Caco-2 (cell line): ENCODE measurements at regions not wholly inside any gene's neighbourhood (a gene's known extent, or its start where the extent isn't known, plus 50 kb on each side); places are given as distances from the start of the nearest gene placed in this dataset.

Experiments
- BruUV-seq: library from RNA; stranded (reverse); fragments of 400-500 nt; replicated peaks from 2 replicates; lab custom pipeline; 2021; lab: Mats Ljungman, UMichigan
- CTCF ChIA-PET: fragments of 300-600 bp; sonication (Branson Sonifier 250); formaldehyde crosslinking; loops from one replicate; lab custom pipeline; 2022; ENCODE audit warnings: antibody characterized with exemption; lab: Charles Lee
- POLR2A ChIA-PET: fragments of 300-600 bp; sonication (Branson Sonifier 250); formaldehyde crosslinking; loops from one replicate; lab custom pipeline; 2022; ENCODE audit warnings: antibody characterized with exemption; lab: Charles Lee
- DNase-seq, 2 experiments: peaks; one replicate each; pipeline versions ENCODE4 v3.0.0 to v3.0.0-alpha.2; 2020 to 2022
- H3K27me3 ChIP-seq: replicated peaks from 2 replicates; pipeline ENCODE4 v1.6.0; 2011; ENCODE audit warnings: low read length; ENCODE audit not compliant: control insufficient read depth, insufficient read depth
- H3K36me3 ChIP-seq: 2 replicates; pipeline ENCODE4 v1.5.1; 2011; ENCODE audit warnings: low read length; ENCODE audit not compliant: control insufficient read depth, insufficient read depth
- H3K4me1 ChIP-seq: fragments of 250-450 bp; sonication (Bioruptor Pico); 2 replicates; pipeline ENCODE4 v1.5.1; 2020; ENCODE audit warnings: mild to moderate bottlenecking
- H3K4me3 ChIP-seq: 2 replicates; pipeline ENCODE4 v1.5.1; 2011; ENCODE audit warnings: low read depth, mild to moderate bottlenecking, control low read depth, low read length
- H3K9me3 ChIP-seq: fragments of 250-450 bp; sonication (Bioruptor Pico); 2 replicates; pipeline ENCODE4 v1.5.1; 2020; ENCODE audit warnings: mild to moderate bottlenecking, moderate library complexity
- H3K27ac Mint-ChIP-seq: one replicate; pipeline ENCODE4 v1.8.0; 2022; ENCODE audit warnings: mixed read lengths; ENCODE audit not compliant: unreplicated experiment
- H3K27me3 Mint-ChIP-seq: one replicate; pipeline ENCODE4 v1.8.0; 2022; ENCODE audit warnings: mixed read lengths; ENCODE audit not compliant: insufficient read depth, unreplicated experiment
- H3K36me3 Mint-ChIP-seq: one replicate; pipeline ENCODE4 v1.8.0; 2022; ENCODE audit warnings: mild to moderate bottlenecking, mixed read lengths; ENCODE audit not compliant: insufficient read depth, unreplicated experiment
- H3K4me1 Mint-ChIP-seq: one replicate; pipeline ENCODE4 v1.8.0; 2022; ENCODE audit warnings: low read depth, mixed read lengths; ENCODE audit not compliant: unreplicated experiment
- H3K4me3 Mint-ChIP-seq: one replicate; pipeline ENCODE4 v1.8.0; 2022; ENCODE audit warnings: mild to moderate bottlenecking, moderate library complexity, mixed read lengths; ENCODE audit not compliant: unreplicated experiment
- H3K9me3 Mint-ChIP-seq: one replicate; pipeline ENCODE4 v1.8.0; 2022; ENCODE audit warnings: mixed read lengths; ENCODE audit not compliant: unreplicated experiment
- intact Hi-C: fragments of 100-400 bp; cut with micrococcal nuclease; formaldehyde crosslinking; loops from one replicate; pipeline ENCODE4 v1.10.0; 2022; ENCODE audit not compliant: unreplicated experiment
- TF ChIP-seq, protein P1 (sequence below), 2 experiments: fragments of 200-600 bp in 1 of 2; IDR thresholded peaks; 1 replicate in 1 of 2; 2 replicates in 1 of 2; pipeline versions ENCODE4 v1.5.1 to v1.8.0; 2011 to 2022; ENCODE audit warnings: antibody characterized with exemption in 1 of 2, control low read depth in 1 of 2, inconsistent platforms in 1 of 2, low read depth in 1 of 2, low read length in 1 of 2, mild to moderate bottlenecking in 1 of 2, moderate library complexity in 1 of 2; ENCODE audit not compliant: insufficient read depth in 1 of 2, severe bottlenecking in 1 of 2, unreplicated experiment in 1 of 2

DNA sequence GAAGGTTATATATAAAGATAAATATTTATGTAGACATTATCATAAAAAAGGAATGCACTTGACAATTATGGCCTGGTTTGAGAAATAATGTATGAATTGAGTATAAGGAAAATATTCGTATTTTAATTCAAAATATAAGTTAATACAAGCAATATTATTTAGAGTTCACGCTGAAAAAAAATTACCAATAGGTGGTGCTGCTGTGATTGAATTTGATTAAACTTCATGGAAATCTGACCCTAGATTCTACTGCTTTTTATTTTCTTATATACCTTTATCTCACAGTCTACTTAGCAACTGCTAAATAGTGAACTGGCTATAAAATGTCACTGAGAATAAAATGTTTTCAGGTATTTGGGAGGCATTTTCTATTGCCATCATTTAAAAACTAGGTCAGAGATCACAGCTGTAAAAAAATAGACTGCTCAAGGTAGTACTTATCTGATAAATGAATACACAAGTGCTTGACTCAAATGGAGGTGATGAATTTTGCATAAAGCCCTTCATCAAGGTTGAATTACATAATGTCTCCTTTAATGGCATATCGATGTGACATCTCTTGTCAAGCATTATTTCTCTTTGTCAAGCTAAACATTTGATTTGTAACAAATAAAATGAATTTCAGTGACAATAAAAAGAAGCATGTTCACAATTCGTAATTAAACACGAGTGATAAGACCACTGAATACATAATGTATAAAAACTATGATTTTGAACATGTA is 1638.8 kb upstream of the PCDH7 start:
- Histone ChIP-seq H3K36me3 (no peaks in the 10 kb centered on the region), H3K9me3 (no peaks in the 10 kb centered on the region), H3K4me1 (no peaks in the 10 kb centered on the region), H3K4me3 (no peak overlapping the region), H3K27me3 (no peaks in the 10 kb centered on the region)
- Mint-ChIP-seq H3K27me3 (no peaks in the 10 kb centered on the region), H3K27ac (no peak overlapping the region), H3K4me3 (no peak overlapping the region), H3K9me3 (no peaks in the 10 kb centered on the region), H3K4me1 (no peaks in the 10 kb centered on the region), H3K36me3 (no peaks in the 10 kb centered on the region)
- ChIA-PET CTCF (no interaction called here), POLR2A (no interaction called here)
- intact Hi-C loops, result loop anchor here (2.0 kb wide), 1 partner anchor 49 kb away; no protein-coding TSS in a partner anchor
- no TSS peak for BruUV-seq
- no peak for DNase-seq
- TF ChIP-seq, protein P1, sequence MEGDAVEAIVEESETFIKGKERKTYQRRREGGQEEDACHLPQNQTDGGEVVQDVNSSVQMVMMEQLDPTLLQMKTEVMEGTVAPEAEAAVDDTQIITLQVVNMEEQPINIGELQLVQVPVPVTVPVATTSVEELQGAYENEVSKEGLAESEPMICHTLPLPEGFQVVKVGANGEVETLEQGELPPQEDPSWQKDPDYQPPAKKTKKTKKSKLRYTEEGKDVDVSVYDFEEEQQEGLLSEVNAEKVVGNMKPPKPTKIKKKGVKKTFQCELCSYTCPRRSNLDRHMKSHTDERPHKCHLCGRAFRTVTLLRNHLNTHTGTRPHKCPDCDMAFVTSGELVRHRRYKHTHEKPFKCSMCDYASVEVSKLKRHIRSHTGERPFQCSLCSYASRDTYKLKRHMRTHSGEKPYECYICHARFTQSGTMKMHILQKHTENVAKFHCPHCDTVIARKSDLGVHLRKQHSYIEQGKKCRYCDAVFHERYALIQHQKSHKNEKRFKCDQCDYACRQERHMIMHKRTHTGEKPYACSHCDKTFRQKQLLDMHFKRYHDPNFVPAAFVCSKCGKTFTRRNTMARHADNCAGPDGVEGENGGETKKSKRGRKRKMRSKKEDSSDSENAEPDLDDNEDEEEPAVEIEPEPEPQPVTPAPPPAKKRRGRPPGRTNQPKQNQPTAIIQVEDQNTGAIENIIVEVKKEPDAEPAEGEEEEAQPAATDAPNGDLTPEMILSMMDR (IDR thresholded peaks at IDR 0.05; ENCODE audit: insufficient read depth in 1 of 2, low read depth in 1 of 2, low read length in 1 of 2, severe bottlenecking in 1 of 2, unreplicated experiment in 1 of 2), result no peak

DNA sequence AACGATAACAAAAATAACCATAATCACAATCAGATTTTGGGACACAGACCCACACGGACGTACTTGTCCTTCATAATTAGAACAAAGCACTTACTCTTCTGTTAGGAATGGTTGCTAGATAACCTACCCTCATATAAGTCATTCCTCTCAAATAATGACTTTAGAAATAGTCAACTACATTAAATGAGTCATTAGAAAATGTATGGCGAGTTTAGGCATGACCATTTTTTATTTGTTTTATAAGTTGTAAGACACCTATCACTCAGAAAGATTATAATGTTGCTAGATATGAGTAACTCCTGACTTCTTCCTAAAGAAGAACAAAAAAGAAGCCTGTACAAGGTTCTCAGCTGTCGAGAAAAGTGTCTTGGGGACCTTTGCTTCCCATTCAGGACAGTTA is 1637.5 kb upstream of the PCDH7 start:
- Mint-ChIP-seq H3K27ac (no peak overlapping the region), H3K4me3 (no peak overlapping the region), H3K36me3 (no peaks in the 10 kb centered on the region), H3K4me1 (no peaks in the 10 kb centered on the region), H3K9me3 (no peaks in the 10 kb centered on the region), H3K27me3 (no peaks in the 10 kb centered on the region)
- TF ChIP-seq, protein P1 (IDR thresholded peaks at IDR 0.05; ENCODE audit: insufficient read depth in 1 of 2, low read depth in 1 of 2, low read length in 1 of 2, severe bottlenecking in 1 of 2, unreplicated experiment in 1 of 2), result no peak
- H3K4me1 ChIP-seq, result no peaks in the 10 kb centered on the region
- DNase-seq, result no peak
- intact Hi-C loops, result no loop called here
- no peak overlapping the region for H3K4me3 ChIP-seq
- H3K36me3 ChIP-seq, result no peaks in the 10 kb centered on the region
- ChIA-PET CTCF (no interaction called here), POLR2A (no interaction called here)
- no peaks in the 10 kb centered on the region for H3K27me3 ChIP-seq
- no TSS peak for BruUV-seq
- H3K9me3 ChIP-seq, result no peaks in the 10 kb centered on the region

DNA sequence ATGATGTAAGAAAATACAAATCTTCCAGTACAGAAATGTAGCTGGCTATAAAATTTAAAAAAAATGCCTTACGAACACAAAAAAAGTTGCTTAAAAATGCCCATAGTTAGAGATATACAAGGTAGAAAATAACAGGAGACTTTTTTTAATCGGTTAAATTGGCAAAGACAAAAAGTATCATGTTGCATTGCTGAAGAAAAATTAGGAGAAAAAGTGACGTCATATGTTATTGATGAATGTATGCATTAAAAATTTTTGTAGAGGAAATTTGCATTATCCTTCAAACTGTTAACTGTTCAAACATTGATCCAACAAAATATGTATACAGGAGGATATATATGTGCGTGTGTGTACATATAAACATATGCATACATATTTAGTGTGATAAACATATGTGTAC is 1634.4 kb upstream of the PCDH7 start:
- Mint-ChIP-seq H3K4me1 (no peaks in the 10 kb centered on the region), H3K4me3 (no peak overlapping the region), H3K27me3 (no peaks in the 10 kb centered on the region), H3K36me3 (no peaks in the 10 kb centered on the region), H3K27ac (no peak overlapping the region), H3K9me3 (no peaks in the 10 kb centered on the region)
- TF ChIP-seq, protein P1 (IDR thresholded peaks at IDR 0.05; ENCODE audit: insufficient read depth in 1 of 2, low read depth in 1 of 2, low read length in 1 of 2, severe bottlenecking in 1 of 2, unreplicated experiment in 1 of 2), result no peak
- no peaks in the 10 kb centered on the region for H3K9me3 ChIP-seq
- intact Hi-C loops, result no loop called here
- H3K4me1 ChIP-seq, result no peaks in the 10 kb centered on the region
- no peak overlapping the region for H3K4me3 ChIP-seq
- H3K27me3 ChIP-seq, result no peaks in the 10 kb centered on the region
- BruUV-seq, result no TSS peak
- no peaks in the 10 kb centered on the region for H3K36me3 ChIP-seq
- CTCF ChIA-PET, result no interaction called here
- POLR2A ChIA-PET, result no interaction called here
- no peak for DNase-seq
